ENCODE measurements at regions not wholly inside any gene's neighbourhood (a gene's known extent, or its start where the extent isn't known, plus 50 kb on each side); places are given as distances from the start of the nearest gene placed in this dataset.

GRCh38 chr1:116825207-116825719 lies 71.0 kb downstream of the CD2 start:
- Histone ChIP-seq H3K27me3 (no peaks in the 10 kb centered on the region), H3K4me3 (peak overlapping the region in 1 of 4 donors; percentile 5), H3K36me3 (no peaks in the 10 kb centered on the region), H3K4me1 (peaks cover 7 to 38% (median 25%) of the 10 kb centered on the region in 4 donors), H3K9me3 (no peaks in the 10 kb centered on the region), H3K27ac (peak overlapping the region; percentile 70 to 84 (median 76))
- intact Hi-C loops (cut with DNase I; ENCODE audit: low total_unique reads) (no loop called here), in situ Hi-C loops (cut with MboI; ENCODE audit: low pct_ligation_motif_present in 1 of 4, low pct_unique_long_range_greater_than_20kb in 1 of 4, low sequenced_read_pairs in 3 of 4) (no loop called here)
- DNase-seq: peak; percentile 65
- WGBS, 2 donors (ENCODE audit: low coverage in 1 of 2): 10 to 21% methylated on average over 1 to 5 of the region's 5 CpGs
- TF ChIP-seq EP300 (IDR thresholded peaks at IDR 0.05; ENCODE audit: low read depth) (no peak), POLR2A (IDR thresholded peaks at IDR 0.05) (no peak), CTCF (IDR thresholded peaks at IDR 0.05) (no peak), POLR2AphosphoS5 (IDR thresholded peaks at IDR 0.05) (no peak)

GRCh38 chr1:116825720-116826438 lies 71.6 kb downstream of the CD2 start:
- Histone ChIP-seq H3K36me3 (no peaks in the 10 kb centered on the region), H3K9me3 (no peaks in the 10 kb centered on the region), H3K4me3 (peak overlapping the region in 1 of 4 donors; percentile 5), H3K27me3 (no peaks in the 10 kb centered on the region), H3K27ac (peak overlapping the region; percentile 70 to 84 (median 76)), H3K4me1 (peaks cover 7 to 38% (median 25%) of the 10 kb centered on the region in 4 donors)
- intact Hi-C loops (cut with DNase I; ENCODE audit: low total_unique reads) (no loop called here), in situ Hi-C loops (cut with MboI; ENCODE audit: low pct_ligation_motif_present in 1 of 4, low pct_unique_long_range_greater_than_20kb in 1 of 4, low sequenced_read_pairs in 3 of 4) (no loop called here)
- peak; percentile 88 for DNase-seq
- TF ChIP-seq EP300 (IDR thresholded peaks at IDR 0.05; ENCODE audit: low read depth) (no peak), CTCF (IDR thresholded peaks at IDR 0.05) (peak in 4 of 5 experiments; percentile 6 to 57 (median 18)), POLR2A (IDR thresholded peaks at IDR 0.05) (peak; percentile 28), POLR2AphosphoS5 (IDR thresholded peaks at IDR 0.05) (peak in 2 of 3 donors; percentile 57 to 69)
- 20 to 47% methylated on average over 1 to 10 of the region's 10 CpGs for WGBS, 2 donors (ENCODE audit: low coverage in 1 of 2)

GRCh38 chr1:116826818-116827606 lies 72.8 kb downstream of the CD2 start:
- Histone ChIP-seq H3K4me3 (no peak overlapping the region), H3K27me3 (no peaks in the 10 kb centered on the region), H3K4me1 (peaks cover 7 to 39% (median 28%) of the 10 kb centered on the region in 4 donors), H3K36me3 (no peaks in the 10 kb centered on the region), H3K27ac (peak overlapping the region; percentile 70 to 84 (median 76)), H3K9me3 (no peaks in the 10 kb centered on the region)
- in situ Hi-C loops (cut with MboI; ENCODE audit: low pct_ligation_motif_present in 1 of 4, low pct_unique_long_range_greater_than_20kb in 1 of 4, low sequenced_read_pairs in 3 of 4) (no loop called here), intact Hi-C loops (cut with DNase I; ENCODE audit: low total_unique reads) (no loop called here)
- DNase-seq: no peak
- TF ChIP-seq EP300 (IDR thresholded peaks at IDR 0.05; ENCODE audit: low read depth) (no peak), POLR2A (IDR thresholded peaks at IDR 0.05) (no peak)
- WGBS, 2 donors (ENCODE audit: low coverage in 1 of 2): 47 to 53% methylated on average over 2 to 9 of the region's 9 CpGs

GRCh38 chr1:116827607-116828105 lies 73.4 kb downstream of the CD2 start:
- in situ Hi-C loops (cut with MboI; ENCODE audit: low pct_ligation_motif_present in 1 of 4, low pct_unique_long_range_greater_than_20kb in 1 of 4, low sequenced_read_pairs in 3 of 4) (no loop called here), intact Hi-C loops (cut with DNase I; ENCODE audit: low total_unique reads) (no loop called here)
- TF ChIP-seq POLR2AphosphoS5 (IDR thresholded peaks at IDR 0.05) (no peak), EP300 (IDR thresholded peaks at IDR 0.05; ENCODE audit: low read depth) (no peak), POLR2A (IDR thresholded peaks at IDR 0.05) (no peak), CTCF (IDR thresholded peaks at IDR 0.05) (no peak)
- 50 to 83% methylated on average over 1 to 2 of the region's 2 CpGs for WGBS, 2 donors (ENCODE audit: low coverage in 1 of 2)
- Histone ChIP-seq H3K27ac (peak overlapping the region in 3 of 4 donors; percentile 20 to 75 (median 70)), H3K9me3 (no peaks in the 10 kb centered on the region), H3K36me3 (no peaks in the 10 kb centered on the region), H3K4me3 (no peak overlapping the region), H3K4me1 (peaks cover 7 to 45% (median 33%) of the 10 kb centered on the region in 4 donors), H3K27me3 (no peaks in the 10 kb centered on the region)
- DNase-seq: no peak

Measured in transverse colon (tissue), 4 donors.